ENCODE measurements at regions not wholly inside any gene's neighbourhood (a gene's known extent, or its start where the extent isn't known, plus 50 kb on each side); places are given as distances from the start of the nearest gene placed in this dataset.

DNA sequence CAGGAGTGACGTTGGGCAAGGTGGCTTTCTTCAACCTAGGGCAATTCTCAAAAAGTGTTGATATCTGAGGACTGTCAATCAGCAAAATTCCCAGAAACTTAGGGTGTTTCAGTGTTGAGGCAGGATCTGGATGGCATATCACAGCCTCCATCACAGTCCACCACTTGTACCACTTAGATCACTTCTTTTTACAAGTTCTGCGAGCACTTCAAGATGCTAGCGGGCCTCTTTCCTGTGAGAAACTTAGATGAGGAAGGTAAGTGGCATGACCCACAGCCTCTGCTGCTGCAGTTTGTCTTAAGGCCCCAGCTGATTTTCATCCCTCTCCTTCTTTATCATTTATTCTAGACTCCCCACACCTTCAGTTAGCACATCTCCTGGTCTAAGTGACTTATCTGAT lies 295.4 kb upstream of the ZNF521 start:
- no peak for DNase-seq (ENCODE audit: low read depth, low spot score)
- Histone ChIP-seq H3K27me3 (ENCODE audit: insufficient read depth, low read length) (no peaks in the 10 kb centered on the region), H3K4me3 (replicated peaks in 1 of 2; ENCODE audit: low read depth in 1 of 2, low read length in 2 of 2) (no peak overlapping the region), H3K27ac (ENCODE audit: low read depth, low read length) (no peak overlapping the region), H3K9me2 (ENCODE audit: insufficient read depth) (no peaks in the 10 kb centered on the region), H4K20me1 (ENCODE audit: insufficient read depth) (no peaks in the 10 kb centered on the region), H3K9ac (ENCODE audit: low read length) (no peak overlapping the region), H3K9me3 (ENCODE audit: control insufficient read depth in 1 of 2, insufficient read depth in 1 of 2, low read depth in 1 of 2, low read length in 2 of 2) (no peaks in the 10 kb centered on the region), H3K36me3 (ENCODE audit: control insufficient read depth in 1 of 2, insufficient read depth in 2 of 2, low read length in 2 of 2) (no peaks in the 10 kb centered on the region), H2AFZ (ENCODE audit: low read depth, low read length, poor library complexity, severe bottlenecking) (no peak overlapping the region), H3K79me2 (ENCODE audit: insufficient read depth, low read length) (no peaks in the 10 kb centered on the region), H3K4me2 (ENCODE audit: low read length) (no peak overlapping the region), H3K4me1 (ENCODE audit: control insufficient read depth in 1 of 2, insufficient read depth in 2 of 2, low read length in 2 of 2) (no peaks in the 10 kb centered on the region)
- CTCF ChIA-PET: no interaction called here
- TF ChIP-seq SP1 (IDR thresholded peaks at IDR 0.05; ENCODE audit: low read depth): no peak
- TF ChIP-seq, protein P1, sequence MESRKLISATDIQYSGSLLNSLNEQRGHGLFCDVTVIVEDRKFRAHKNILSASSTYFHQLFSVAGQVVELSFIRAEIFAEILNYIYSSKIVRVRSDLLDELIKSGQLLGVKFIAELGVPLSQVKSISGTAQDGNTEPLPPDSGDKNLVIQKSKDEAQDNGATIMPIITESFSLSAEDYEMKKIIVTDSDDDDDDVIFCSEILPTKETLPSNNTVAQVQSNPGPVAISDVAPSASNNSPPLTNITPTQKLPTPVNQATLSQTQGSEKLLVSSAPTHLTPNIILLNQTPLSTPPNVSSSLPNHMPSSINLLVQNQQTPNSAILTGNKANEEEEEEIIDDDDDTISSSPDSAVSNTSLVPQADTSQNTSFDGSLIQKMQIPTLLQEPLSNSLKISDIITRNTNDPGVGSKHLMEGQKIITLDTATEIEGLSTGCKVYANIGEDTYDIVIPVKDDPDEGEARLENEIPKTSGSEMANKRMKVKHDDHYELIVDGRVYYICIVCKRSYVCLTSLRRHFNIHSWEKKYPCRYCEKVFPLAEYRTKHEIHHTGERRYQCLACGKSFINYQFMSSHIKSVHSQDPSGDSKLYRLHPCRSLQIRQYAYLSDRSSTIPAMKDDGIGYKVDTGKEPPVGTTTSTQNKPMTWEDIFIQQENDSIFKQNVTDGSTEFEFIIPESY (IDR thresholded peaks at IDR 0.05; ENCODE audit: extremely low read depth, insufficient replicate concordance, low read length): no peak
- no peak for TF ChIP-seq EZH2phosphoT487 (IDR thresholded peaks at IDR 0.05; ENCODE audit: borderline replicate concordance)
- TF ChIP-seq, protein P2, sequence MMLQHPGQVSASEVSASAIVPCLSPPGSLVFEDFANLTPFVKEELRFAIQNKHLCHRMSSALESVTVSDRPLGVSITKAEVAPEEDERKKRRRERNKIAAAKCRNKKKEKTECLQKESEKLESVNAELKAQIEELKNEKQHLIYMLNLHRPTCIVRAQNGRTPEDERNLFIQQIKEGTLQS (IDR thresholded peaks at IDR 0.05): no peak
- no peak for TF ChIP-seq TCF7L2 (IDR thresholded peaks at IDR 0.05; ENCODE audit: borderline replicate concordance, extremely low read depth, insufficient read depth, insufficient read length)
- TF ChIP-seq SIN3A (IDR thresholded peaks at IDR 0.05; ENCODE audit: low read depth): no peak
- TF ChIP-seq POLR2AphosphoS5 (IDR thresholded peaks at IDR 0.05; ENCODE audit: low read depth, low read length): no peak
- TF ChIP-seq, protein P3, sequence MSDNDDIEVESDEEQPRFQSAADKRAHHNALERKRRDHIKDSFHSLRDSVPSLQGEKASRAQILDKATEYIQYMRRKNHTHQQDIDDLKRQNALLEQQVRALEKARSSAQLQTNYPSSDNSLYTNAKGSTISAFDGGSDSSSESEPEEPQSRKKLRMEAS (IDR thresholded peaks at IDR 0.05): no peak
- TF ChIP-seq YY1 (IDR thresholded peaks at IDR 0.05; ENCODE audit: extremely low read depth, insufficient replicate concordance, low read depth, low read length): no peak
- no peak for TF ChIP-seq EZH2 (IDR thresholded peaks at IDR 0.05)
- intact Hi-C loops (cut with micrococcal nuclease): no loop called here
- BruUV-seq (replicated peaks): no TSS peak
- POLR2A ChIA-PET: no interaction called here
- RAD21 ChIA-PET (ENCODE audit: low non-redundant PET in 1 of 2, low total read pairs in 2 of 2, uncharacterized antibody in 2 of 2, unreplicated experiment in 2 of 2): no interaction called here
- no peak for ATAC-seq

Measured in HCT116 (cell line).